Ectodermal cell (in vitro differentiated cells): ENCODE measurements at regions not wholly inside any gene's neighbourhood (a gene's known extent, or its start where the extent isn't known, plus 50 kb on each side); places are given as distances from the start of the nearest gene placed in this dataset.

Source experiments
- H3K27ac ChIP-seq: 2 replicates; pipeline ENCODE4 v1.7.0; 2013; ENCODE audit warnings: mild to moderate bottlenecking, low read depth, low read length; ENCODE audit not compliant: insufficient read depth, poor library complexity, severe bottlenecking
- H3K27me3 ChIP-seq: 2 replicates; pipeline ENCODE4 v1.7.0; 2013; ENCODE audit warnings: mild to moderate bottlenecking, low read length; ENCODE audit not compliant: insufficient read depth, control insufficient read depth, poor library complexity, severe bottlenecking
- H3K36me3 ChIP-seq: one replicate; pipeline ENCODE4 v1.7.0; 2013; ENCODE audit warnings: low read length; ENCODE audit not compliant: control insufficient read depth, insufficient read depth
- H3K4me1 ChIP-seq: one replicate; pipeline ENCODE4 v1.7.0; 2013; ENCODE audit warnings: low read length; ENCODE audit not compliant: control insufficient read depth, insufficient read depth
- H3K4me3 ChIP-seq: 2 replicates; pipeline ENCODE4 v1.7.0; 2013; ENCODE audit warnings: low read depth, low read length, control low read depth; ENCODE audit not compliant: insufficient read depth
- H3K9me3 ChIP-seq: 2 replicates; pipeline ENCODE4 v1.7.0; 2013; ENCODE audit warnings: mild to moderate bottlenecking, low read length, moderate library complexity; ENCODE audit not compliant: control insufficient read depth
- WGBS, 2 experiments: methylation state at CpG; one replicate each; pipeline ENCODE4 v1.1.7; 2013; ENCODE audit warnings: missing lambda C conversion rate in 2 of 2; 5-methylcytosine and 5-hydroxymethylcytosine counted together

- Histone ChIP-seq H3K4me3 (no peak overlapping the region), H3K27me3 (no peaks in the 10 kb centered on the region), H3K4me1 (peaks cover 26% of the 10 kb centered on the region), H3K27ac (no peak overlapping the region), H3K36me3 (no peaks in the 10 kb centered on the region), H3K9me3 (no peaks in the 10 kb centered on the region)
- 83 to 88% methylated on average over 4 to 7 of the region's 7 CpGs for WGBS, 2 experiments
These were observed 119.8 kb upstream of the TLE3 start for GRCh38 chr15:70217226-70218160.

GRCh38 chr15:70215951-70216350 lies 118.2 kb upstream of the TLE3 start:
- Histone ChIP-seq H3K27me3 (no peaks in the 10 kb centered on the region), H3K9me3 (no peaks in the 10 kb centered on the region), H3K4me3 (no peak overlapping the region), H3K27ac (no peak overlapping the region), H3K4me1 (peaks cover 26% of the 10 kb centered on the region), H3K36me3 (no peaks in the 10 kb centered on the region)
- WGBS, 2 experiments, result 81 to 82% methylated on average over 5 of the region's 5 CpGs

GRCh38 chr15:70214941-70215635 lies 117.4 kb upstream of the TLE3 start:
- Histone ChIP-seq H3K4me3 (no peak overlapping the region), H3K27ac (no peak overlapping the region), H3K4me1 (peaks cover 22% of the 10 kb centered on the region), H3K36me3 (no peaks in the 10 kb centered on the region), H3K27me3 (no peaks in the 10 kb centered on the region), H3K9me3 (no peaks in the 10 kb centered on the region)
- WGBS, 2 experiments, result 89 to 94% methylated on average over 7 of the region's 7 CpGs

- no peak overlapping the region for H3K4me3 ChIP-seq
- peaks cover 14% of the 10 kb centered on the region for H3K4me1 ChIP-seq
- no peaks in the 10 kb centered on the region for H3K27me3 ChIP-seq
- WGBS, 2 experiments, result 95 to 98% methylated on average over 5 of the region's 5 CpGs
- H3K27ac ChIP-seq, result no peak overlapping the region
- H3K36me3 ChIP-seq, result no peaks in the 10 kb centered on the region
- H3K9me3 ChIP-seq, result no peaks in the 10 kb centered on the region
These were observed 116.6 kb upstream of the TLE3 start for GRCh38 chr15:70214276-70214675.

- no peaks in the 10 kb centered on the region for H3K36me3 ChIP-seq
- H3K9me3 ChIP-seq, result no peaks in the 10 kb centered on the region
- WGBS, 2 experiments, result 91 to 93% methylated on average over 7 of the region's 7 CpGs
- H3K27ac ChIP-seq, result no peak overlapping the region
- H3K4me3 ChIP-seq, result no peak overlapping the region
- peaks cover 9% of the 10 kb centered on the region for H3K4me1 ChIP-seq
- H3K27me3 ChIP-seq, result no peaks in the 10 kb centered on the region
These were observed 116.1 kb upstream of the TLE3 start for GRCh38 chr15:70213794-70214193.

GRCh38 chr15:70212963-70213315 lies 115.2 kb upstream of the TLE3 start:
- 48 to 52% methylated on average over 10 of the region's 10 CpGs for WGBS, 2 experiments
- no peaks in the 10 kb centered on the region for H3K27me3 ChIP-seq
- peaks cover 4% of the 10 kb centered on the region for H3K4me1 ChIP-seq
- no peak overlapping the region for H3K27ac ChIP-seq
- H3K9me3 ChIP-seq, result no peaks in the 10 kb centered on the region
- H3K4me3 ChIP-seq, result no peak overlapping the region
- H3K36me3 ChIP-seq, result no peaks in the 10 kb centered on the region

- no peaks in the 10 kb centered on the region for H3K9me3 ChIP-seq
- H3K27me3 ChIP-seq, result no peaks in the 10 kb centered on the region
- no peak overlapping the region for H3K27ac ChIP-seq
- no peak overlapping the region for H3K4me3 ChIP-seq
- whole genome bisulfite sequencing, 2 experiments, result 91 to 92% methylated on average over 18 of the region's 18 CpGs
- peaks cover 4% of the 10 kb centered on the region for H3K4me1 ChIP-seq
- H3K36me3 ChIP-seq, result no peaks in the 10 kb centered on the region
These were observed 114.7 kb upstream of the TLE3 start for GRCh38 chr15:70212286-70212962.

- Histone ChIP-seq H3K4me3 (no peak overlapping the region), H3K9me3 (no peaks in the 10 kb centered on the region), H3K27ac (no peak overlapping the region), H3K36me3 (no peaks in the 10 kb centered on the region), H3K27me3 (no peaks in the 10 kb centered on the region), H3K4me1 (no peaks in the 10 kb centered on the region)
- WGBS, 2 experiments, result 86 to 90% methylated on average over 6 of the region's 6 CpGs
These were observed 112.8 kb upstream of the TLE3 start for GRCh38 chr15:70210528-70210927.

- Histone ChIP-seq H3K9me3 (no peaks in the 10 kb centered on the region), H3K4me1 (no peaks in the 10 kb centered on the region), H3K4me3 (no peak overlapping the region), H3K36me3 (no peaks in the 10 kb centered on the region), H3K27me3 (no peaks in the 10 kb centered on the region), H3K27ac (no peak overlapping the region)
- 92 to 93% methylated on average over 2 of the region's 2 CpGs for WGBS, 2 experiments
These were observed 112.4 kb upstream of the TLE3 start for GRCh38 chr15:70210076-70210475.

GRCh38 chr15:70209499-70209898 lies 111.8 kb upstream of the TLE3 start:
- Histone ChIP-seq H3K36me3 (no peaks in the 10 kb centered on the region), H3K27me3 (no peaks in the 10 kb centered on the region), H3K27ac (no peak overlapping the region), H3K4me1 (no peaks in the 10 kb centered on the region), H3K4me3 (no peak overlapping the region), H3K9me3 (no peaks in the 10 kb centered on the region)
- 86 to 90% methylated on average over 5 of the region's 5 CpGs for WGBS, 2 experiments
